Amniotic stem cell (primary cell): ENCODE measurements at regions not wholly inside any gene's neighbourhood (a gene's known extent, or its start where the extent isn't known, plus 50 kb on each side); places are given as distances from the start of the nearest gene placed in this dataset.

Experiments used
- DNase-seq: peaks from one replicate; lab custom pipeline; 2025; lab: John Stamatoyannopoulos, UW

GRCh38 chr21:22573834-22574233 is 1575.6 kb downstream of the NCAM2 start:
- DNase-seq = no peak

GRCh38 chr21:22575165-22575584 is 1577.0 kb downstream of the NCAM2 start:
- DNase-seq = no peak

GRCh38 chr21:22579741-22580140 is 1581.5 kb downstream of the NCAM2 start:
- no peak for DNase-seq

- no peak for DNase-seq
These were observed 1583.8 kb downstream of the NCAM2 start for GRCh38 chr21:22582026-22582425.

GRCh38 chr21:22584308-22584707 is 1586.1 kb downstream of the NCAM2 start:
- no peak for DNase-seq

- DNase-seq = no peak
These were observed 1587.3 kb downstream of the NCAM2 start for GRCh38 chr21:22585558-22585957.

GRCh38 chr21:22597660-22598255 is 1599.5 kb downstream of the NCAM2 start:
- DNase-seq = no peak

- DNase-seq = no peak
These were observed 1611.6 kb downstream of the NCAM2 start for GRCh38 chr21:22609802-22610201.

- DNase-seq = no peak
These were observed 1629.7 kb downstream of the NCAM2 start for GRCh38 chr21:22627911-22628310.

GRCh38 chr21:22630953-22631465 is 1632.8 kb downstream of the NCAM2 start:
- DNase-seq = no peak

GRCh38 chr21:22632176-22632575 is 1634.0 kb downstream of the NCAM2 start:
- DNase-seq = no peak

- no peak for DNase-seq
These were observed 1651.0 kb downstream of the NCAM2 start for GRCh38 chr21:22649246-22649645.

- no peak for DNase-seq
These were observed 1652.0 kb downstream of the NCAM2 start for GRCh38 chr21:22650226-22650625.

GRCh38 chr21:22657781-22658180 is 1659.6 kb downstream of the NCAM2 start:
- no peak for DNase-seq

- no peak for DNase-seq
These were observed 1671.9 kb downstream of the NCAM2 start for GRCh38 chr21:22670148-22670547.

GRCh38 chr21:22679207-22679606 is 1681.0 kb downstream of the NCAM2 start:
- no peak for DNase-seq

GRCh38 chr21:22691658-22692057 is 1693.4 kb downstream of the NCAM2 start:
- DNase-seq = no peak

- no peak for DNase-seq
These were observed 1705.3 kb downstream of the NCAM2 start for GRCh38 chr21:22703521-22703920.

- DNase-seq = no peak
These were observed 1712.5 kb downstream of the NCAM2 start for GRCh38 chr21:22710721-22711120.

- DNase-seq = no peak
These were observed 1713.4 kb downstream of the NCAM2 start for GRCh38 chr21:22711636-22712035.

- no peak for DNase-seq
These were observed 1727.2 kb downstream of the NCAM2 start for GRCh38 chr21:22725436-22725835.

- DNase-seq = no peak
These were observed 1729.9 kb downstream of the NCAM2 start for GRCh38 chr21:22728091-22728490.

- no peak for DNase-seq
These were observed 1744.9 kb downstream of the NCAM2 start for GRCh38 chr21:22743085-22743484.

- DNase-seq = no peak
These were observed 1756.5 kb downstream of the NCAM2 start for GRCh38 chr21:22754746-22755145.
